ENCODE measurements at regions not wholly inside any gene's neighbourhood (a gene's known extent, or its start where the extent isn't known, plus 50 kb on each side); places are given as distances from the start of the nearest gene placed in this dataset.

- TF ChIP-seq CTCF (conservative IDR thresholded peaks at IDR 0.05 in 1 of 2, IDR thresholded peaks at IDR 0.05 in 1 of 2; ENCODE audit: extremely low read depth in 1 of 2, insufficient read depth in 1 of 2, low read depth in 1 of 2, low read length in 2 of 2) (no peak), EZH2 (IDR thresholded peaks at IDR 0.05; ENCODE audit: borderline replicate concordance, low read length) (no peak)
Measured at GRCh38 chr2:114024326-114024725, 134.4 kb downstream of the ACTR3 start.
